MM.1S (cell line): ENCODE measurements at regions not wholly inside any gene's neighbourhood (a gene's known extent, or its start where the extent isn't known, plus 50 kb on each side); places are given as distances from the start of the nearest gene placed in this dataset.

Experiments used
- DNase-seq: peaks from one replicate; pipeline ENCODE4 v3.0.0-alpha.2; 2015
- H2AFZ ChIP-seq: fragments of 300-600 bp; sonication (generic); 2 replicates; pipeline ENCODE4 v1.6.0; 2016; ENCODE audit warnings: antibody characterized with exemption, low read length
- H3F3A ChIP-seq: fragments of 300-600 bp; sonication (generic); 2 replicates; pipeline ENCODE4 v1.6.1; 2016; ENCODE audit warnings: mild to moderate bottlenecking, antibody characterized with exemption, low read length, moderate library complexity, mixed read lengths; ENCODE audit not compliant: insufficient read depth
- H3K27ac ChIP-seq: fragments of 300-600 bp; sonication (generic); 2 replicates; pipeline ENCODE4 v1.5.1; 2016; ENCODE audit warnings: mild to moderate bottlenecking, low read length
- H3K27me3 ChIP-seq: fragments of 300-600 bp; sonication (generic); replicated peaks from 2 replicates; pipeline ENCODE4 v1.6.0; 2016; ENCODE audit warnings: low read length; ENCODE audit not compliant: insufficient read depth
- H3K36me3 ChIP-seq: fragments of 300-600 bp; sonication (generic); replicated peaks from 2 replicates; pipeline ENCODE4 v1.6.1; 2016; ENCODE audit warnings: mild to moderate bottlenecking, low read length, mixed read lengths; ENCODE audit not compliant: insufficient read depth
- H3K4me1 ChIP-seq: fragments of 300-600 bp; sonication (generic); 2 replicates; pipeline ENCODE4 v1.6.1; 2016; ENCODE audit warnings: low read length, mixed read lengths
- H3K4me2 ChIP-seq: fragments of 300-600 bp; sonication (generic); 2 replicates; pipeline ENCODE4 v1.6.0; 2016; ENCODE audit warnings: low read depth, low read length
- H3K4me3 ChIP-seq: fragments of 300-600 bp; sonication (generic); 2 replicates; pipeline ENCODE4 v1.5.1; 2016; ENCODE audit warnings: low read length, mixed read lengths
- H3K79me2 ChIP-seq: fragments of 300-600 bp; sonication (generic); 2 replicates; pipeline ENCODE4 v1.6.1; 2016; ENCODE audit warnings: mixed run types, low read length, mixed read lengths
- H3K9ac ChIP-seq: fragments of 300-600 bp; sonication (generic); 2 replicates; pipeline ENCODE4 v1.6.1; 2016; ENCODE audit warnings: low read length, mixed read lengths
- H3K9me2 ChIP-seq: fragments of 300-600 bp; sonication (generic); replicated peaks from 2 replicates; pipeline ENCODE4 v1.6.1; 2016; ENCODE audit warnings: mild to moderate bottlenecking, low read length, mixed read lengths; ENCODE audit not compliant: insufficient read depth
- H3K9me3 ChIP-seq: fragments of 300-600 bp; sonication (generic); replicated peaks from 2 replicates; pipeline ENCODE4 v1.6.1; 2016; ENCODE audit warnings: mild to moderate bottlenecking, low read length, mixed read lengths; ENCODE audit not compliant: insufficient read depth
- H4K20me1 ChIP-seq: fragments of 300-600 bp; sonication (generic); 2 replicates; pipeline ENCODE4 v1.6.1; 2016; ENCODE audit warnings: mild to moderate bottlenecking, low read length, moderate library complexity, mixed read lengths; ENCODE audit not compliant: insufficient read depth
- EZH2 ChIP-seq: fragments of 300-600 bp; sonication (generic); optimal IDR thresholded peaks from 2 replicates; pipeline ENCODE3; 2017; ENCODE audit warnings: low read depth, mild to moderate bottlenecking, antibody characterized with exemption, low read length, mixed read lengths
- EZH2phosphoT487 ChIP-seq: fragments of 300-600 bp; sonication (generic); IDR thresholded peaks from 2 replicates; pipeline ENCODE4 v1.6.1; 2018; ENCODE audit warnings: antibody characterized with exemption, low read length
- TF ChIP-seq, protein P1 (sequence below): fragments of 300-600 bp; sonication (generic); IDR thresholded peaks from 2 replicates; pipeline ENCODE4 v1.5.1; 2016; ENCODE audit warnings: antibody characterized with exemption, low read length, mixed read lengths

DNA sequence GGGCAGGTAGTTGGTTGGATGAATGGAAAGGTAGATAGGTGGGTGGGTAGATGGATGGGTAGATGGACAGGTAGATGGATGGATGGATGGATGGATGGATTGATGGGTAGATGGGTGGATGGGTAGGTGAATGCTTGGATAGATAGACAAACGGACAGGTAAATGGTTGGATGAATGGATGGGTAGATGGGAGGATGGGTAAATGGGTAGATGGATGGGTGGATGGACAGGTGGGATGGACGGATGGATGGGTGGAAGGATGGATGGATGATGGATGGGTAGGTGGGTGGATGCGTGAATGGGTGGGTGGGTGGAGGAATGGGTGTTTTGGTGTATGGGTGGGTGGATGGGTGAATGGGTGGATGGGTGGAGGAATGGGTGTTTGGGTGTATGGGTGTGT lies 50.1 kb upstream of the ASAP2 start:
- no peaks in the 10 kb centered on the region for H3F3A ChIP-seq

DNA sequence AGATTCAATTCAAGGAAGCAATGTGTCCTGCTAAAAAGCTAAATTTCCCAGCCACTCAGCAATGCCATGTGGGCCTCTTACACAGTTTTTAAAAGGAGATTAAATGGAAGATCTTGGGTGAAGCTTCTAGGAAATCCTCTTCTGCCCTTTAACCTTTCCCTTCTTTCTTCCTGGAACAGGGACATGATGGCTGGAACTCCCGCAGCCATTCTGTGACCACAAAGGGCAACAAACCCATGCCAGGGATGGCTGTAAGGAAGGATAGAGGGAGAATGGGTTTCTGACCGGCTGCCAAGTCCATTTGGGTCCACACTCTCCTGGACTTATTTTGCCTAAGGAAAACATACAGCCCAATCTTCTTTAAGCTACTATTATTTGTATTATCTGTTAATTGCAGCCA lies 52.6 kb upstream of the ASAP2 start:
- H3K27ac ChIP-seq, result no peak overlapping the region
- H2AFZ ChIP-seq, result no peak overlapping the region
- no peaks in the 10 kb centered on the region for H3K4me1 ChIP-seq
- no peaks in the 10 kb centered on the region for H4K20me1 ChIP-seq
- no peak overlapping the region for H3K4me2 ChIP-seq
- no peaks in the 10 kb centered on the region for H3K27me3 ChIP-seq
- H3F3A ChIP-seq, result no peaks in the 10 kb centered on the region
- no peak overlapping the region for H3K4me3 ChIP-seq
- H3K9ac ChIP-seq, result no peak overlapping the region
- no peak for DNase-seq
- H3K79me2 ChIP-seq, result no peaks in the 10 kb centered on the region
- H3K36me3 ChIP-seq, result no peaks in the 10 kb centered on the region
- TF ChIP-seq, protein P1, sequence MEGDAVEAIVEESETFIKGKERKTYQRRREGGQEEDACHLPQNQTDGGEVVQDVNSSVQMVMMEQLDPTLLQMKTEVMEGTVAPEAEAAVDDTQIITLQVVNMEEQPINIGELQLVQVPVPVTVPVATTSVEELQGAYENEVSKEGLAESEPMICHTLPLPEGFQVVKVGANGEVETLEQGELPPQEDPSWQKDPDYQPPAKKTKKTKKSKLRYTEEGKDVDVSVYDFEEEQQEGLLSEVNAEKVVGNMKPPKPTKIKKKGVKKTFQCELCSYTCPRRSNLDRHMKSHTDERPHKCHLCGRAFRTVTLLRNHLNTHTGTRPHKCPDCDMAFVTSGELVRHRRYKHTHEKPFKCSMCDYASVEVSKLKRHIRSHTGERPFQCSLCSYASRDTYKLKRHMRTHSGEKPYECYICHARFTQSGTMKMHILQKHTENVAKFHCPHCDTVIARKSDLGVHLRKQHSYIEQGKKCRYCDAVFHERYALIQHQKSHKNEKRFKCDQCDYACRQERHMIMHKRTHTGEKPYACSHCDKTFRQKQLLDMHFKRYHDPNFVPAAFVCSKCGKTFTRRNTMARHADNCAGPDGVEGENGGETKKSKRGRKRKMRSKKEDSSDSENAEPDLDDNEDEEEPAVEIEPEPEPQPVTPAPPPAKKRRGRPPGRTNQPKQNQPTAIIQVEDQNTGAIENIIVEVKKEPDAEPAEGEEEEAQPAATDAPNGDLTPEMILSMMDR, result no peak
- TF ChIP-seq EZH2phosphoT487, result no peak
- no peak for TF ChIP-seq EZH2
- H3K9me2 ChIP-seq, result no peaks in the 10 kb centered on the region
- H3K9me3 ChIP-seq, result no peaks in the 10 kb centered on the region

More for the DNA sequence above, 50.1 kb upstream of the ASAP2 start:
- TF ChIP-seq EZH2phosphoT487, result no peak
- Histone ChIP-seq H3K27ac (no peak overlapping the region), H3K36me3 (no peaks in the 10 kb centered on the region), H3K9me2 (no peaks in the 10 kb centered on the region), H3K27me3 (no peaks in the 10 kb centered on the region), H2AFZ (no peak overlapping the region), H3K9ac (no peak overlapping the region), H3K9me3 (no peaks in the 10 kb centered on the region), H3K79me2 (no peaks in the 10 kb centered on the region), H4K20me1 (no peaks in the 10 kb centered on the region), H3K4me2 (no peak overlapping the region), H3K4me1 (no peaks in the 10 kb centered on the region), H3K4me3 (no peak overlapping the region)
- no peak for DNase-seq

DNA sequence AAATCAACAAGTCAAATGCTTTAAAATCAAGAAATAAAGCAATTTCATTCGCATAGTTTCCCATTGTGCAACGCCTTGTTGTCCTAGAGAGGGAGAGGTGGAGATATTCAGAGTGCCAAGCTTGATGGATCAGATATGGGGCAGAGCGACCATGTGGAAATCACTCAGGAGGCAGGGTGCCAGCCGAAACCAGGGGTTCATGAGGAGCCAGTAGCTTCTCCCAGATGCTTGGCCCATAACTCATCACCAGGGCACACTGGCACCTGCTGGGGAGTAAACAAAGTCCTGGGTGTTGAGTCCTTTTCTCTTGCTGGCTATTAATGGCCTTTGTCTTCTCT lies 53.0 kb upstream of the ASAP2 start:
- no peaks in the 10 kb centered on the region for H4K20me1 ChIP-seq
- no peaks in the 10 kb centered on the region for H3K9me3 ChIP-seq
- H3F3A ChIP-seq, result no peaks in the 10 kb centered on the region
- no peaks in the 10 kb centered on the region for H3K9me2 ChIP-seq
- H3K9ac ChIP-seq, result no peak overlapping the region
- no peak overlapping the region for H2AFZ ChIP-seq
- H3K4me1 ChIP-seq, result no peaks in the 10 kb centered on the region
- H3K4me2 ChIP-seq, result no peak overlapping the region
- DNase-seq, result no peak
- TF ChIP-seq, protein P1, result no peak
- TF ChIP-seq EZH2phosphoT487, result no peak
- no peak for TF ChIP-seq EZH2
- no peaks in the 10 kb centered on the region for H3K27me3 ChIP-seq
- H3K36me3 ChIP-seq, result no peaks in the 10 kb centered on the region
- H3K79me2 ChIP-seq, result no peaks in the 10 kb centered on the region
- no peak overlapping the region for H3K27ac ChIP-seq
- no peak overlapping the region for H3K4me3 ChIP-seq

DNA sequence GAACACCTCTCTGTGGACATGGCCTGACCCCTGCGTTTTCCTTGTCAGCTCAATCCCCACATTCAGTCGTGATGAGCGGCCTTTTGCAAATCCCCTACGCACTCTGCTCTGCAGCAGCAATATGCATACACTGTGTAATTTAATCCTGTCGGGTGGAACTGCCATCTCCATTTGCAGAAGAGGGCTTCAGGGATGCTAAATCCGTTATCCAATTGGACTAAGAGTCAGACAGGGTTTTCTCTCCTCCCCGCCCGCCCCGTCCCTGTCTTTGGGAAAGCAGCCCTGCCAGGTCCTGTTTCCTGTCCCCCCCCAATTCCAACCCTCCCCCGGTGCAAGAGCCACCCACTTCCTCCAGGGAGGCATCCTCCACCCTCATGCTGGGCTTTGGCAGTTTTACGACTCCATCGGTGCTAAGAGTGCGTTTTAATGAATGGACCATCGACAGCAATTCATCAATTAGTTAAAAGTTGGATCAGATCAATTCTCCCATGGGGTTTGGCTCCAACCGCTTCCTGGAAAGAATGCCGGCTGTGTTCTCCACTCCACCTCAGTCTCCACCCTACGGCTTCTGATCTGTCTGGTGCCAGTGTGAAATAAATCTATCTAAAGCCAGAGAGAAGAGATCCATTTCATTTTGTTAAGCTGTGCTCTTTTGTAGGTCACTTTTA lies 53.5 kb upstream of the ASAP2 start:
- no peak overlapping the region for H3K4me3 ChIP-seq
- H3K27me3 ChIP-seq, result no peaks in the 10 kb centered on the region
- no peaks in the 10 kb centered on the region for H3K79me2 ChIP-seq
- no peak overlapping the region for H3K9ac ChIP-seq
- no peak overlapping the region for H3K4me2 ChIP-seq
- no peak overlapping the region for H2AFZ ChIP-seq
- no peaks in the 10 kb centered on the region for H3F3A ChIP-seq
- no peaks in the 10 kb centered on the region for H4K20me1 ChIP-seq
- no peak for DNase-seq
- H3K36me3 ChIP-seq, result no peaks in the 10 kb centered on the region
- TF ChIP-seq, protein P1, result no peak
- TF ChIP-seq EZH2 (no peak), EZH2phosphoT487 (no peak)
- no peaks in the 10 kb centered on the region for H3K9me2 ChIP-seq
- no peaks in the 10 kb centered on the region for H3K9me3 ChIP-seq
- no peak overlapping the region for H3K27ac ChIP-seq
- H3K4me1 ChIP-seq, result no peaks in the 10 kb centered on the region
